ENCODE measurements at regions not wholly inside any gene's neighbourhood (a gene's known extent, or its start where the extent isn't known, plus 50 kb on each side); places are given as distances from the start of the nearest gene placed in this dataset.
"Not testable (repeated sequence)": the region's sequence is repeated elsewhere in the genome, so short reads cannot be mapped to it uniquely, and the experiment has no call there.

- intact Hi-C loops (cut with DNase I; ENCODE audit: low total_unique reads) = no loop called here
- no peak for TF ChIP-seq POLR2A (IDR thresholded peaks at IDR 0.05)
- no peak for TF ChIP-seq CTCF (IDR thresholded peaks at IDR 0.05)
- DNase-seq (ENCODE audit: low spot score in 2 of 2) = no peak
- H3K4me3 ChIP-seq (ENCODE audit: low read depth, poor library complexity, severe bottlenecking) = no peak overlapping the region
- WGBS, 2 donors = 83 to 92% methylated on average over 5 of the region's 6 CpGs
These were observed 77.8 kb upstream of the ZNF281 start for GRCh38 chr1:200487650-200488049.

GRCh38 chr1:200486634-200487033, 76.8 kb upstream of the ZNF281 start:
- no peak overlapping the region for H3K4me3 ChIP-seq (ENCODE audit: low read depth, poor library complexity, severe bottlenecking)
- intact Hi-C loops (cut with DNase I; ENCODE audit: low total_unique reads) = no loop called here
- no peak for DNase-seq (ENCODE audit: low spot score in 2 of 2)
- TF ChIP-seq POLR2A (IDR thresholded peaks at IDR 0.05) (no peak), CTCF (IDR thresholded peaks at IDR 0.05) (no peak)
- 63 to 68% methylated on average over 3 of the region's 3 CpGs for WGBS, 2 donors

- DNase-seq (ENCODE audit: low spot score in 2 of 2); intact Hi-C loops (cut with DNase I; ENCODE audit: low total_unique reads); H3K4me3 ChIP-seq (ENCODE audit: low read depth, poor library complexity, severe bottlenecking): not testable (repeated sequence)
- 71 to 75% methylated on average over 7 of the region's 7 CpGs for WGBS, 2 donors
These were observed 74.7 kb upstream of the ZNF281 start for GRCh38 chr1:200484438-200484946.

- peak in 1 of 2 donors; percentile 15 for DNase-seq (ENCODE audit: low spot score in 2 of 2)
- no peak for TF ChIP-seq CTCF (IDR thresholded peaks at IDR 0.05)
- no peak for TF ChIP-seq POLR2A (IDR thresholded peaks at IDR 0.05)
- WGBS, 2 donors = 19 to 21% methylated on average over 5 of the region's 5 CpGs
- no peak overlapping the region for H3K4me3 ChIP-seq (ENCODE audit: low read depth, poor library complexity, severe bottlenecking)
- intact Hi-C loops (cut with DNase I; ENCODE audit: low total_unique reads) = no loop called here
These were observed 73.8 kb upstream of the ZNF281 start for GRCh38 chr1:200483491-200484143.

- 86 to 91% methylated on average over 7 of the region's 7 CpGs for WGBS, 2 donors
- no peak for TF ChIP-seq CTCF (IDR thresholded peaks at IDR 0.05)
- no peak for TF ChIP-seq POLR2A (IDR thresholded peaks at IDR 0.05)
- H3K4me3 ChIP-seq (ENCODE audit: low read depth, poor library complexity, severe bottlenecking) = no peak overlapping the region
- no peak for DNase-seq (ENCODE audit: low spot score in 2 of 2)
- intact Hi-C loops (cut with DNase I; ENCODE audit: low total_unique reads) = no loop called here
These were observed 71.1 kb upstream of the ZNF281 start for GRCh38 chr1:200480964-200481363.

- no peak for TF ChIP-seq CTCF (IDR thresholded peaks at IDR 0.05)
- TF ChIP-seq POLR2A (IDR thresholded peaks at IDR 0.05) = no peak
- H3K4me3 ChIP-seq (ENCODE audit: low read depth, poor library complexity, severe bottlenecking) = no peak overlapping the region
- intact Hi-C loops (cut with DNase I; ENCODE audit: low total_unique reads) = no loop called here
- no peak for DNase-seq (ENCODE audit: low spot score in 2 of 2)
These were observed 70.0 kb upstream of the ZNF281 start for GRCh38 chr1:200479816-200480215.

All from lower leg skin (tissue), 4 donors.